GM12878 (cell line): ENCODE measurements at regions not wholly inside any gene's neighbourhood (a gene's known extent, or its start where the extent isn't known, plus 50 kb on each side); places are given as distances from the start of the nearest gene placed in this dataset.

Source experiments
- ATAC-seq: fragments of 200-7000 bp; cut with Tn5 transposase; 3 replicates; pipeline ENCODE4 v1.9.1; 2020; ENCODE audit warnings: mild to moderate bottlenecking, moderate library complexity
- BruUV-seq: library from RNA; stranded (reverse); fragments of 400-500 nt; replicated peaks from 2 replicates; lab custom pipeline; 2021; lab: Mats Ljungman, UMichigan
- CTCF ChIA-PET: fragments of 300-600 bp; sonication (Branson Sonifier 250); formaldehyde crosslinking; extraction: SDS; loops from one replicate; lab custom pipeline; 2021; ENCODE audit warnings: inconsistent platforms; lab: Yijun Ruan, JAX
- POLR2A ChIA-PET: fragments of 350-600 bp; formaldehyde crosslinking; extraction: SDS; loops from one replicate; lab custom pipeline; 2021; ENCODE audit warnings: inconsistent platforms; lab: Charles Lee
- RAD21 ChIA-PET: fragments of 300-600 bp; sonication (Branson Sonifier 250); formaldehyde crosslinking; loops from one replicate; lab custom pipeline; 2023; ENCODE audit warnings: antibody characterized with exemption; ENCODE audit not compliant: unreplicated experiment; lab: Charles Lee
- SMC1A ChIA-PET: fragments of 300-600 bp; sonication (Branson Sonifier 250); formaldehyde crosslinking; loops from one replicate; lab custom pipeline; 2023; ENCODE audit not compliant: unreplicated experiment, uncharacterized antibody; lab: Charles Lee
- DNase-seq: peaks from one replicate; pipeline ENCODE4 v3.0.0-alpha.2; 2011; ENCODE audit warnings: low read depth, low spot score
- FAIRE-seq: peaks from 3 replicates; lab custom pipeline; 2011; peaks lifted over from hg19 to GRCh38; lab: Jason Lieb, UNC
- H2AFZ ChIP-seq: 2 replicates; pipeline ENCODE4 v1.6.0; 2011; ENCODE audit warnings: low read depth, low read length, control low read depth; ENCODE audit not compliant: control insufficient read depth
- H3K27ac ChIP-seq: 2 replicates; pipeline ENCODE4 v1.5.1; 2011; ENCODE audit warnings: control low read depth; ENCODE audit not compliant: control insufficient read depth, insufficient read depth
- H3K27me3 ChIP-seq, 2 experiments: replicated peaks in 1 of 2; 2 replicates each; pipeline versions ENCODE4 v1.6.0 to v1.6.1; 2011; ENCODE audit warnings: low read length in 1 of 2; ENCODE audit not compliant: control insufficient read depth in 2 of 2, insufficient read depth in 2 of 2
- H3K36me3 ChIP-seq, 2 experiments: 2 replicates each; pipeline ENCODE4 v1.5.1; 2011; ENCODE audit warnings: low read length in 1 of 2; ENCODE audit not compliant: control insufficient read depth in 2 of 2, insufficient read depth in 2 of 2
- H3K4me1 ChIP-seq: 2 replicates; pipeline ENCODE4 v1.6.1; 2011; ENCODE audit warnings: mild to moderate bottlenecking, low read length, moderate library complexity, mixed read lengths; ENCODE audit not compliant: control insufficient read depth, insufficient read depth
- H3K4me2 ChIP-seq: 2 replicates; pipeline ENCODE4 v1.6.0; 2011; ENCODE audit warnings: control low read depth; ENCODE audit not compliant: control insufficient read depth, insufficient read depth
- H3K4me3 ChIP-seq: fragments of 200-600 bp; sonication (generic); 2 replicates; pipeline ENCODE4 v1.5.1; 2016
- H3K79me2 ChIP-seq: 2 replicates; pipeline ENCODE4 v1.6.0; 2011; ENCODE audit warnings: low read length; ENCODE audit not compliant: control insufficient read depth, insufficient read depth
- H3K9ac ChIP-seq: 2 replicates; pipeline ENCODE4 v1.8.0; 2011; ENCODE audit warnings: low read length, control low read depth, mixed read lengths; ENCODE audit not compliant: control insufficient read depth, insufficient read depth
- H3K9me3 ChIP-seq: replicated peaks from 3 replicates; pipeline ENCODE4 v1.5.1; 2011; ENCODE audit warnings: mild to moderate bottlenecking, low read length; ENCODE audit not compliant: control insufficient read depth, insufficient read depth
- H4K20me1 ChIP-seq: 2 replicates; pipeline ENCODE4 v1.6.0; 2011; ENCODE audit not compliant: control insufficient read depth, insufficient read depth
- ASH2L ChIP-seq: fragments of 300-600, 200-600 bp; sonication (generic); IDR thresholded peaks from 2 replicates; pipeline ENCODE4 v1.6.1; 2017; ENCODE audit warnings: low read depth, mild to moderate bottlenecking, borderline replicate concordance
- BMI1 ChIP-seq: fragments of 450-650 bp; IDR thresholded peaks from 2 replicates; pipeline ENCODE4 v1.6.1; 2016; ENCODE audit warnings: mild to moderate bottlenecking, moderate library complexity, borderline replicate concordance
- EP300 ChIP-seq, 2 experiments: fragments of 150-350 bp in 1 of 2; IDR thresholded peaks; 2 replicates each; pipeline ENCODE4 v1.6.1; 2011 to 2012; ENCODE audit warnings: low read depth in 2 of 2, low read length in 2 of 2, borderline replicate concordance in 1 of 2, improper control_type of control experiment in 1 of 2, inconsistent platforms in 1 of 2; ENCODE audit not compliant: control insufficient read depth in 1 of 2
- ETV6 ChIP-seq, 2 experiments: fragments of 450-650 bp in 1 of 2; IDR thresholded peaks in 1 of 2; conservative IDR thresholded peaks in 1 of 2; 2 replicates each; pipeline ENCODE4 v1.6.1; 2014; ENCODE audit warnings: antibody characterized with exemption in 1 of 2, borderline replicate concordance in 1 of 2, low read depth in 1 of 2, mild to moderate bottlenecking in 1 of 2, moderate library complexity in 1 of 2
- FOS ChIP-seq: IDR thresholded peaks from 3 replicates; pipeline ENCODE4 v1.6.1; 2011; ENCODE audit warnings: borderline replicate concordance; ENCODE audit not compliant: insufficient read length; ENCODE audit errors: extremely low read depth
- LARP7 ChIP-seq: fragments of 450-650 bp; IDR thresholded peaks from 2 replicates; pipeline ENCODE4 v1.6.1; 2017; ENCODE audit warnings: mild to moderate bottlenecking
- MTA2 ChIP-seq: fragments of 450-650 bp; IDR thresholded peaks from 2 replicates; pipeline ENCODE4 v1.6.1; 2016; ENCODE audit warnings: low read depth, mild to moderate bottlenecking, moderate library complexity
- NFXL1 ChIP-seq: fragments of 450-650 bp; IDR thresholded peaks from 2 replicates; pipeline ENCODE4 v1.6.1; 2017; ENCODE audit warnings: antibody characterized with exemption, mild to moderate bottlenecking, borderline replicate concordance
- NRF1 ChIP-seq: conservative IDR thresholded peaks from 2 replicates; pipeline ENCODE4 v1.6.1; 2011; ENCODE audit warnings: mild to moderate bottlenecking, low read depth, low read length, improper control_type of control experiment
- PML ChIP-seq: IDR thresholded peaks from 2 replicates; pipeline ENCODE4 v1.6.1; 2012; ENCODE audit warnings: low read length, inconsistent platforms
- POLR2AphosphoS5 ChIP-seq: IDR thresholded peaks from 2 replicates; pipeline ENCODE4 v1.6.1; 2011; ENCODE audit warnings: mild to moderate bottlenecking, low read length, inconsistent platforms
- RAD21 ChIP-seq: IDR thresholded peaks from 2 replicates; pipeline ENCODE4 v1.6.1; 2011; ENCODE audit warnings: mild to moderate bottlenecking, low read depth, low read length, moderate library complexity; ENCODE audit not compliant: insufficient read depth
- RCOR1 ChIP-seq: conservative IDR thresholded peaks from 2 replicates; pipeline ENCODE4 v1.6.1; 2012; ENCODE audit warnings: low read depth, low read length, improper control_type of control experiment
- WGBS: methylation state at CpG from one replicate; pipeline ENCODE4 v1.1.6; 2016; ENCODE audit warnings: low lambda C conversion rate; ENCODE audit not compliant: insufficient replicate concordance, insufficient coverage; ENCODE audit errors: missing lambda C conversion rate; 5-methylcytosine and 5-hydroxymethylcytosine counted together
- in situ Hi-C: fragments of 300-500 bp; cut with MboI; formaldehyde crosslinking; loops from 9 replicates; pipeline ENCODE4 v1.14.3; 2018; ENCODE audit warnings: mixed read lengths
- intact Hi-C: fragments of 100-400 bp; cut with micrococcal nuclease; formaldehyde crosslinking; loops from one replicate; pipeline ENCODE4 v1.14.2; 2022; ENCODE audit not compliant: unreplicated experiment
- TF ChIP-seq, protein P1 (sequence below): fragments of 450-650 bp; IDR thresholded peaks from 2 replicates; pipeline ENCODE4 v1.6.1; 2016; ENCODE audit warnings: mild to moderate bottlenecking, moderate library complexity, borderline replicate concordance
- TF ChIP-seq, protein P2 (sequence below), 3 experiments: IDR thresholded peaks in 2 of 3; conservative IDR thresholded peaks in 1 of 3; 2 replicates each; pipeline ENCODE4 v1.5.1; 2011; ENCODE audit warnings: low read depth in 3 of 3, low read length in 3 of 3, mild to moderate bottlenecking in 3 of 3, control low read depth in 2 of 3, moderate library complexity in 2 of 3, inconsistent platforms in 1 of 3, mixed read lengths in 1 of 3; ENCODE audit not compliant: control insufficient read depth in 2 of 3, insufficient read depth in 1 of 3; ENCODE audit errors: extremely low read depth in 1 of 3
- TF ChIP-seq, protein P3 (sequence below): IDR thresholded peaks from 2 replicates; pipeline ENCODE4 v1.6.1; 2012; ENCODE audit warnings: low read depth, low read length, improper control_type of control experiment

DNA sequence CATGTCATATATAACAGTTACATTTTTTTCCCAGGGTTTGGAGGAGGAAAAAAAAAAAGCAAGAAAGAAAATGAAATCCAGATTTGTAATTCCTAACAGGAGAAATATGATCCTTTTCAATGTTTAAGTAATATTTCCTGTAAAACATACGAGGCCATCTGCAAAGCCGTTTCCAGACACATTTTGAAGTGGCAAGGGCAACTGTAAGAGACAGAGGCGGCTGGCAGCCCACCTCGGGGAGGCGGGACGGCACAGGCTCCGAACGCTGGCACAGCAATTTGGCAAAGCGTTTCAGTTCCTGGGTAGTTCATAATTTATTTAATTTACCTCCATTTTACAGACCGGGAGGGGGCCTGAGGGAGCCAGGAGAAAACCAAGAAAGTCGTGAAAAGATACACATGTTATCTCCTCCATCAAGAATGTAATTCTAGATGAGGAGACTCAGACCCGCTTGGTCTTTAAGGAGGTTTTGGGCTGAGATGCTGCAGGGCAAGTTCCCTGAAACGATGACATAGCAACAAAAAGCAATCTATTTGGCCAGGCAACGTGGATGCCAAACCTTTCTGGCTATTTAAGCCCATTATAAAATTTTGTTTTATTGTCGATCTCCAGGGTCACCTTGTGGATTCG, 448.5 kb upstream of the MKI67 start:
- CTCF ChIA-PET = no interaction called here
- intact Hi-C loops = no loop called here
- no peak overlapping the region for H3K4me3 ChIP-seq
- POLR2A ChIA-PET = no interaction called here
- BruUV-seq = no TSS peak
- DNase-seq = no peak
- no peak overlapping the region for H3K27ac ChIP-seq
- no peaks in the 10 kb centered on the region for H3K4me1 ChIP-seq
- H3K9me3 ChIP-seq = no peaks in the 10 kb centered on the region
- H3K27me3 ChIP-seq = peaks cover 0 to 2% of the 10 kb centered on the region in 2 experiments; a peak in 1 of 4 replicates
- H3K4me2 ChIP-seq = no peak overlapping the region
- H4K20me1 ChIP-seq = no peaks in the 10 kb centered on the region
- H2AFZ ChIP-seq = no peak overlapping the region
- WGBS = 26% methylated on average over 16 of the region's 16 CpGs
- RAD21 ChIA-PET = no interaction called here
- H3K36me3 ChIP-seq = no peaks in the 10 kb centered on the region
- in situ Hi-C loops = no loop called here
- ATAC-seq = no peak
- H3K79me2 ChIP-seq = no peaks in the 10 kb centered on the region
- FAIRE-seq = no peak
- no peak overlapping the region for H3K9ac ChIP-seq
- SMC1A ChIA-PET = no interaction called here
- TF ChIP-seq, protein P1, sequence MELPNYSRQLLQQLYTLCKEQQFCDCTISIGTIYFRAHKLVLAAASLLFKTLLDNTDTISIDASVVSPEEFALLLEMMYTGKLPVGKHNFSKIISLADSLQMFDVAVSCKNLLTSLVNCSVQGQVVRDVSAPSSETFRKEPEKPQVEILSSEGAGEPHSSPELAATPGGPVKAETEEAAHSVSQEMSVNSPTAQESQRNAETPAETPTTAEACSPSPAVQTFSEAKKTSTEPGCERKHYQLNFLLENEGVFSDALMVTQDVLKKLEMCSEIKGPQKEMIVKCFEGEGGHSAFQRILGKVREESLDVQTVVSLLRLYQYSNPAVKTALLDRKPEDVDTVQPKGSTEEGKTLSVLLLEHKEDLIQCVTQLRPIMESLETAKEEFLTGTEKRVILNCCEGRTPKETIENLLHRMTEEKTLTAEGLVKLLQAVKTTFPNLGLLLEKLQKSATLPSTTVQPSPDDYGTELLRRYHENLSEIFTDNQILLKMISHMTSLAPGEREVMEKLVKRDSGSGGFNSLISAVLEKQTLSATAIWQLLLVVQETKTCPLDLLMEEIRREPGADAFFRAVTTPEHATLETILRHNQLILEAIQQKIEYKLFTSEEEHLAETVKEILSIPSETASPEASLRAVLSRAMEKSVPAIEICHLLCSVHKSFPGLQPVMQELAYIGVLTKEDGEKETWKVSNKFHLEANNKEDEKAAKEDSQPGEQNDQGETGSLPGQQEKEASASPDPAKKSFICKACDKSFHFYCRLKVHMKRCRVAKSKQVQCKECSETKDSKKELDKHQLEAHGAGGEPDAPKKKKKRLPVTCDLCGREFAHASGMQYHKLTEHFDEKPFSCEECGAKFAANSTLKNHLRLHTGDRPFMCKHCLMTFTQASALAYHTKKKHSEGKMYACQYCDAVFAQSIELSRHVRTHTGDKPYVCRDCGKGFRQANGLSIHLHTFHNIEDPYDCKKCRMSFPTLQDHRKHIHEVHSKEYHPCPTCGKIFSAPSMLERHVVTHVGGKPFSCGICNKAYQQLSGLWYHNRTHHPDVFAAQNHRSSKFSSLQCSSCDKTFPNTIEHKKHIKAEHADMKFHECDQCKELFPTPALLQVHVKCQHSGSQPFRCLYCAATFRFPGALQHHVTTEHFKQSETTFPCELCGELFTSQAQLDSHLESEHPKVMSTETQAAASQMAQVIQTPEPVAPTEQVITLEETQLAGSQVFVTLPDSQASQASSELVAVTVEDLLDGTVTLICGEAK = no peak
- TF ChIP-seq POLR2AphosphoS5 (no peak), ETV6 (conservative IDR thresholded peaks at IDR 0.05 in 1 of 2, IDR thresholded peaks at IDR 0.05 in 1 of 2; ENCODE audit: borderline replicate concordance in 1 of 2, low read depth in 1 of 2) (no peak), PML (no peak), NRF1 (no peak), BMI1 (no peak), RCOR1 (no peak), LARP7 (no peak), EP300 (IDR thresholded peaks at IDR 0.05; ENCODE audit: borderline replicate concordance in 1 of 2, control insufficient read depth in 1 of 2, low read depth in 2 of 2, low read length in 2 of 2) (no peak), ASH2L (no peak), NFXL1 (no peak), MTA2 (no peak), RAD21 (no peak), FOS (no peak)
- TF ChIP-seq, protein P2, sequence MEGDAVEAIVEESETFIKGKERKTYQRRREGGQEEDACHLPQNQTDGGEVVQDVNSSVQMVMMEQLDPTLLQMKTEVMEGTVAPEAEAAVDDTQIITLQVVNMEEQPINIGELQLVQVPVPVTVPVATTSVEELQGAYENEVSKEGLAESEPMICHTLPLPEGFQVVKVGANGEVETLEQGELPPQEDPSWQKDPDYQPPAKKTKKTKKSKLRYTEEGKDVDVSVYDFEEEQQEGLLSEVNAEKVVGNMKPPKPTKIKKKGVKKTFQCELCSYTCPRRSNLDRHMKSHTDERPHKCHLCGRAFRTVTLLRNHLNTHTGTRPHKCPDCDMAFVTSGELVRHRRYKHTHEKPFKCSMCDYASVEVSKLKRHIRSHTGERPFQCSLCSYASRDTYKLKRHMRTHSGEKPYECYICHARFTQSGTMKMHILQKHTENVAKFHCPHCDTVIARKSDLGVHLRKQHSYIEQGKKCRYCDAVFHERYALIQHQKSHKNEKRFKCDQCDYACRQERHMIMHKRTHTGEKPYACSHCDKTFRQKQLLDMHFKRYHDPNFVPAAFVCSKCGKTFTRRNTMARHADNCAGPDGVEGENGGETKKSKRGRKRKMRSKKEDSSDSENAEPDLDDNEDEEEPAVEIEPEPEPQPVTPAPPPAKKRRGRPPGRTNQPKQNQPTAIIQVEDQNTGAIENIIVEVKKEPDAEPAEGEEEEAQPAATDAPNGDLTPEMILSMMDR (IDR thresholded peaks at IDR 0.05 in 2 of 3, conservative IDR thresholded peaks at IDR 0.05 in 1 of 3; ENCODE audit: control insufficient read depth in 2 of 3, extremely low read depth in 1 of 3, insufficient read depth in 1 of 3, low read depth in 3 of 3, low read length in 3 of 3) = no peak
- TF ChIP-seq, protein P3, sequence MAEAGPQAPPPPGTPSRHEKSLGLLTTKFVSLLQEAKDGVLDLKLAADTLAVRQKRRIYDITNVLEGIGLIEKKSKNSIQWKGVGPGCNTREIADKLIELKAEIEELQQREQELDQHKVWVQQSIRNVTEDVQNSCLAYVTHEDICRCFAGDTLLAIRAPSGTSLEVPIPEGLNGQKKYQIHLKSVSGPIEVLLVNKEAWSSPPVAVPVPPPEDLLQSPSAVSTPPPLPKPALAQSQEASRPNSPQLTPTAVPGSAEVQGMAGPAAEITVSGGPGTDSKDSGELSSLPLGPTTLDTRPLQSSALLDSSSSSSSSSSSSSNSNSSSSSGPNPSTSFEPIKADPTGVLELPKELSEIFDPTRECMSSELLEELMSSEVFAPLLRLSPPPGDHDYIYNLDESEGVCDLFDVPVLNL = no peak
